ENCODE measurements at regions not wholly inside any gene's neighbourhood (a gene's known extent, or its start where the extent isn't known, plus 50 kb on each side); places are given as distances from the start of the nearest gene placed in this dataset.

DNA sequence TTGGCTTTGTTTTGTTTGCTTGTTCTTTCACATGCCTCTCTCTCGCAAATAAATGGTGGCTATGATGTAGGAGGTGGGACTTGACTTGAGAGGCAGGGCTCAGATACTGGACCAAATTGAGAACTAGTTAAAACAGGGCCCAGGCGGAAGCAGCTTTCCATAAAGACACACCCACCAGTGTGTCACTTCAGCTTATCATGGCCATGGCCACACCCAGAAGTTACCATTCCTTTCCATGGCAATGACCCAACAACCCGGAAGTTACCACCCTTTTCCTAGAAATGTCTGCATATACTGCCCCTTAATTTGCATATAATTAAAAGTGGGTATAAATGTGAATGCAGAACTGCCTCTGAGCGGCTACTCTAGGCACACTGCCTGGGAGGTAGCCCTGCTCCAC is 62.6 kb upstream of the CNTN4 start:
- no peak overlapping the region for H3K27ac ChIP-seq
- TF ChIP-seq, protein P1, sequence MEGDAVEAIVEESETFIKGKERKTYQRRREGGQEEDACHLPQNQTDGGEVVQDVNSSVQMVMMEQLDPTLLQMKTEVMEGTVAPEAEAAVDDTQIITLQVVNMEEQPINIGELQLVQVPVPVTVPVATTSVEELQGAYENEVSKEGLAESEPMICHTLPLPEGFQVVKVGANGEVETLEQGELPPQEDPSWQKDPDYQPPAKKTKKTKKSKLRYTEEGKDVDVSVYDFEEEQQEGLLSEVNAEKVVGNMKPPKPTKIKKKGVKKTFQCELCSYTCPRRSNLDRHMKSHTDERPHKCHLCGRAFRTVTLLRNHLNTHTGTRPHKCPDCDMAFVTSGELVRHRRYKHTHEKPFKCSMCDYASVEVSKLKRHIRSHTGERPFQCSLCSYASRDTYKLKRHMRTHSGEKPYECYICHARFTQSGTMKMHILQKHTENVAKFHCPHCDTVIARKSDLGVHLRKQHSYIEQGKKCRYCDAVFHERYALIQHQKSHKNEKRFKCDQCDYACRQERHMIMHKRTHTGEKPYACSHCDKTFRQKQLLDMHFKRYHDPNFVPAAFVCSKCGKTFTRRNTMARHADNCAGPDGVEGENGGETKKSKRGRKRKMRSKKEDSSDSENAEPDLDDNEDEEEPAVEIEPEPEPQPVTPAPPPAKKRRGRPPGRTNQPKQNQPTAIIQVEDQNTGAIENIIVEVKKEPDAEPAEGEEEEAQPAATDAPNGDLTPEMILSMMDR (conservative IDR thresholded peaks at IDR 0.05), result no peak

DNA sequence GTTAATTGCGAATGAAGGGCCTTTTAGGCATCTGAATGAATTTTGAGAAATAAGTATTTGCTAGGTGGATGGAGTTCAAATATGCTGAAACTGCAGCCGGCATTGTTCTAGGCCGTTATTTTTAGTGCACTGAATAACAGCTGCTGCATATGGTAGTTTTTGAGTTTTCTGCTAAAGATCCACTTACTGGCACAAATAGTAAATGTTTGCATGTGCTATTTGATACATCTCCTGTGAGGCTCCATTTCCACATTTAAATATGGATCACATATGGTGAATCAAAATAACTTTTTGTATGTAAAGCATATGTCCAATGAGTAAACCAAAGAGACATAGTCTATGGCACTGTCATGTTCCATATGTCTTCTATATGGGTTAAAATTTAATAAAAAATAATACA is 56.7 kb upstream of the CNTN4 start:
- TF ChIP-seq, protein P1 (conservative IDR thresholded peaks at IDR 0.05), result no peak
- H3K27ac ChIP-seq, result no peak overlapping the region

Data from VCaP (cell line).